WTC11 (cell line): ENCODE measurements at regions not wholly inside any gene's neighbourhood (a gene's known extent, or its start where the extent isn't known, plus 50 kb on each side); places are given as distances from the start of the nearest gene placed in this dataset.

ENCODE experiments used
- ATAC-seq: fragments of 200-7000 bp; cut with Tn5 transposase; 2 replicates; pipeline ENCODE4 v1.10.0; 2021; ENCODE audit warnings: mild to moderate bottlenecking, moderate library complexity
- CTCF ChIA-PET: fragments of 300-600 bp; sonication (Branson Sonifier 250); formaldehyde crosslinking; loops from one replicate; lab custom pipeline; 2021; ENCODE audit warnings: antibody characterized with exemption; lab: Charles Lee
- POLR2A ChIA-PET: fragments of 350-600 bp; sonication (Branson Sonifier 250); formaldehyde crosslinking; loops from one replicate; lab custom pipeline; 2021; ENCODE audit warnings: antibody characterized with exemption; lab: Charles Lee
- DNase-seq: peaks from one replicate; pipeline ENCODE4 v3.0.0; 2021; ENCODE audit warnings: low spot score
- H3K27ac Mint-ChIP-seq: 2 replicates; pipeline ENCODE4 v1.8.0; 2021; ENCODE audit warnings: mixed read lengths
- H3K27me3 Mint-ChIP-seq: 2 replicates; pipeline ENCODE4 v1.8.0; 2021; ENCODE audit warnings: low read depth, mild to moderate bottlenecking, moderate library complexity, mixed read lengths
- H3K36me3 Mint-ChIP-seq: 2 replicates; pipeline ENCODE4 v1.8.0; 2021; ENCODE audit warnings: mixed read lengths
- H3K4me1 Mint-ChIP-seq: 2 replicates; pipeline ENCODE4 v1.8.0; 2022; ENCODE audit warnings: mixed read lengths
- H3K4me3 Mint-ChIP-seq: 2 replicates; pipeline ENCODE4 v1.8.0; 2021; ENCODE audit warnings: mild to moderate bottlenecking, moderate library complexity, mixed read lengths
- H3K9me3 Mint-ChIP-seq: 2 replicates; pipeline ENCODE4 v1.8.0; 2021; ENCODE audit warnings: mixed read lengths
- AFF4 ChIP-seq: sonication (generic); formaldehyde crosslinking; IDR thresholded peaks from 2 replicates; pipeline ENCODE4 v1.8.1; 2023; ENCODE audit warnings: mild to moderate bottlenecking, missing genetic modification reagents, borderline replicate concordance
- ARID4B ChIP-seq: sonication (generic); formaldehyde crosslinking; IDR thresholded peaks from 2 replicates; pipeline ENCODE4 v1.8.0; 2023; ENCODE audit warnings: missing genetic modification reagents, mild to moderate bottlenecking, borderline replicate concordance
- CBFB ChIP-seq: sonication (generic); formaldehyde crosslinking; IDR thresholded peaks from 2 replicates; pipeline ENCODE4 v1.8.1; 2022; ENCODE audit warnings: mild to moderate bottlenecking, low read depth, missing genetic modification reagents
- CTCF ChIP-seq: fragments of 200-600 bp; IDR thresholded peaks from 2 replicates; pipeline ENCODE4 v1.8.0; 2022; ENCODE audit warnings: antibody characterized with exemption
- E2F5 ChIP-seq: sonication (generic); formaldehyde crosslinking; IDR thresholded peaks from 2 replicates; pipeline ENCODE4 v1.8.1; 2022; ENCODE audit warnings: mild to moderate bottlenecking, moderate library complexity, missing genetic modification reagents
- EMX1 ChIP-seq: fragments of 250-450 bp; sonication (Bioruptor Pico); IDR thresholded peaks from 2 replicates; pipeline ENCODE4 v1.8.0; 2021; ENCODE audit warnings: mild to moderate bottlenecking
- FOXK1 ChIP-seq: sonication (generic); formaldehyde crosslinking; IDR thresholded peaks from 2 replicates; pipeline ENCODE4 v1.8.0; 2022; ENCODE audit warnings: mild to moderate bottlenecking, moderate library complexity, missing genetic modification reagents
- GABPB1 ChIP-seq: sonication (generic); formaldehyde crosslinking; IDR thresholded peaks from 2 replicates; pipeline ENCODE4 v1.8.1; 2023; ENCODE audit warnings: mild to moderate bottlenecking, missing genetic modification reagents
- GTF2I ChIP-seq: fragments of 250-450 bp; sonication (Bioruptor Pico); conservative IDR thresholded peaks from 2 replicates; pipeline ENCODE4 v1.4.0; 2021; ENCODE audit warnings: mild to moderate bottlenecking
- IRF2 ChIP-seq: sonication (generic); formaldehyde crosslinking; IDR thresholded peaks from 2 replicates; pipeline ENCODE4 v1.8.0; 2022; ENCODE audit warnings: low read depth, missing genetic modification reagents, borderline replicate concordance
- KAT7 ChIP-seq: sonication (generic); formaldehyde crosslinking; IDR thresholded peaks from 2 replicates; pipeline ENCODE4 v1.8.1; 2023; ENCODE audit warnings: missing genetic modification reagents, mild to moderate bottlenecking, borderline replicate concordance
- MLX ChIP-seq: sonication (generic); formaldehyde crosslinking; IDR thresholded peaks from 2 replicates; pipeline ENCODE4 v1.8.1; 2023; ENCODE audit warnings: mild to moderate bottlenecking, missing genetic modification reagents, moderate library complexity
- NFE2L1 ChIP-seq: sonication (generic); formaldehyde crosslinking; IDR thresholded peaks from 2 replicates; pipeline ENCODE4 v1.8.1; 2023; ENCODE audit warnings: missing genetic modification reagents
- NR1H2 ChIP-seq: sonication (generic); formaldehyde crosslinking; IDR thresholded peaks from 2 replicates; pipeline ENCODE4 v1.9.0; 2021; ENCODE audit warnings: mild to moderate bottlenecking, moderate library complexity, missing genetic modification reagents
- NR3C1 ChIP-seq: sonication (generic); formaldehyde crosslinking; conservative IDR thresholded peaks from 2 replicates; pipeline ENCODE4 v1.8.1; 2023; ENCODE audit warnings: low read depth, mild to moderate bottlenecking, missing genetic modification reagents
- RORB ChIP-seq: fragments of 250-450 bp; sonication (Bioruptor Pico); IDR thresholded peaks from 2 replicates; pipeline ENCODE4 v1.9.0; 2021; ENCODE audit warnings: mild to moderate bottlenecking
- TCF7 ChIP-seq: sonication (generic); formaldehyde crosslinking; IDR thresholded peaks from 2 replicates; pipeline ENCODE4 v1.8.0; 2022; ENCODE audit warnings: mild to moderate bottlenecking, low read depth, missing genetic modification reagents, moderate library complexity
- TEAD1 ChIP-seq: sonication (generic); formaldehyde crosslinking; IDR thresholded peaks from 2 replicates; pipeline ENCODE4 v1.8.0; 2022; ENCODE audit warnings: mild to moderate bottlenecking, missing genetic modification reagents
- TP53 ChIP-seq: sonication (generic); formaldehyde crosslinking; IDR thresholded peaks from 2 replicates; pipeline ENCODE4 v1.8.1; 2023; ENCODE audit warnings: mild to moderate bottlenecking, missing genetic modification reagents
- ZNF232 ChIP-seq: sonication (generic); formaldehyde crosslinking; IDR thresholded peaks from 2 replicates; pipeline ENCODE4 v1.8.0; 2022; ENCODE audit warnings: mild to moderate bottlenecking, missing genetic modification reagents
- ZNF416 ChIP-seq: fragments of 250-450 bp; sonication (Bioruptor Pico); IDR thresholded peaks from 2 replicates; pipeline ENCODE4 v1.9.0; 2021; ENCODE audit warnings: mild to moderate bottlenecking, inconsistent platforms
- ZNF423 ChIP-seq: fragments of 250-450 bp; sonication (Bioruptor Pico); IDR thresholded peaks from 2 replicates; pipeline ENCODE4 v2.1.2; 2022; ENCODE audit warnings: mild to moderate bottlenecking, moderate library complexity
- ZSCAN18 ChIP-seq: fragments of 250-450 bp; sonication (Bioruptor Pico); IDR thresholded peaks from 2 replicates; pipeline ENCODE4 v2.1.2; 2022; ENCODE audit warnings: mild to moderate bottlenecking, moderate library complexity

- TF ChIP-seq AFF4 (CRISPR knock-in tag) (no peak), NR1H2 (CRISPR knock-in tag) (no peak), E2F5 (CRISPR knock-in tag) (no peak), ZNF416 (CRISPR knock-in tag) (no peak), TEAD1 (CRISPR knock-in tag) (no peak), ZSCAN18 (no peak), RORB (CRISPR knock-in tag) (no peak), IRF2 (CRISPR knock-in tag) (no peak)
Measured at GRCh38 chr1:234745276-234745675, 135.3 kb upstream of the IRF2BP2 start (continued).

- Mint-ChIP-seq H3K27ac (peak overlapping the region; percentile 38), H3K36me3 (no peaks in the 10 kb centered on the region), H3K4me3 (peak overlapping the region; percentile 52), H3K27me3 (no peaks in the 10 kb centered on the region; the same call in 1 of the 2 replicates), H3K9me3 (no peaks in the 10 kb centered on the region), H3K4me1 (peaks cover 42% of the 10 kb centered on the region)
- CTCF ChIA-PET, result interaction anchor here (0.7 to 2.6 kb wide), 11 partner anchors 16 to 513 kb away, joined by 3 to 10 read pairs (median 5); no protein-coding TSS in a partner anchor
- peak; percentile 34 for DNase-seq
- ATAC-seq, result peak; percentile 85
- POLR2A ChIA-PET, result interaction anchor here (1.0 to 1.9 kb wide), 2 partner anchors 20 to 133 kb away, joined by 5 read pairs; no protein-coding TSS in a partner anchor
- TF ChIP-seq FOXK1 (CRISPR knock-in tag), result 0 out of 2 replicates have a peak, but pooled peaks have one; percentile 12
- no peak for TF ChIP-seq ZNF416 (CRISPR knock-in tag)
- TF ChIP-seq ZNF423 (CRISPR knock-in tag), result no peak
- TF ChIP-seq GTF2I (CRISPR knock-in tag), result no peak
- TF ChIP-seq ZNF232 (CRISPR knock-in tag), result no peak
- no peak for TF ChIP-seq TCF7 (CRISPR knock-in tag)
- TF ChIP-seq MLX, result no peak
- 0 out of 2 replicates have a peak, but pooled peaks have one; percentile 40 for TF ChIP-seq TEAD1 (CRISPR knock-in tag)
- TF ChIP-seq CBFB (CRISPR knock-in tag), result no peak
- no peak for TF ChIP-seq NFE2L1 (CRISPR knock-in tag)
- TF ChIP-seq ARID4B (CRISPR knock-in tag), result no peak
- peak; percentile 35; the same call in 1 of the 2 replicates for TF ChIP-seq KAT7
- TF ChIP-seq EMX1, result no peak
- TF ChIP-seq NR1H2 (CRISPR knock-in tag), result no peak
- TF ChIP-seq TP53, result no peak
- TF ChIP-seq GABPB1 (CRISPR knock-in tag), result no peak
- TF ChIP-seq NR3C1 (CRISPR knock-in tag), result no peak
- no peak for TF ChIP-seq CTCF
Measured at GRCh38 chr1:234743791-234744611, 134.0 kb upstream of the IRF2BP2 start.
